LoVo (cell line): ENCODE measurements at regions not wholly inside any gene's neighbourhood (a gene's known extent, or its start where the extent isn't known, plus 50 kb on each side); places are given as distances from the start of the nearest gene placed in this dataset.
"Not testable (repeated sequence)": the region's sequence is repeated elsewhere in the genome, so short reads cannot be mapped to it uniquely, and the experiment has no call there.

Experiments used
- DNase-seq: peaks from one replicate; pipeline ENCODE4 v3.0.0-alpha.2; 2016; ENCODE audit warnings: low spot score

GRCh38 chr1:80533093-80533492 is 1267.6 kb upstream of the ADGRL2 start:
- no peak for DNase-seq

- DNase-seq: no peak
These were observed 1269.6 kb upstream of the ADGRL2 start for GRCh38 chr1:80531182-80531581.

GRCh38 chr1:80529546-80529945 is 1271.2 kb upstream of the ADGRL2 start:
- no peak for DNase-seq

- DNase-seq: no peak
These were observed 1276.9 kb upstream of the ADGRL2 start for GRCh38 chr1:80523861-80524260.

- DNase-seq: not testable (repeated sequence)
These were observed 1277.7 kb upstream of the ADGRL2 start for GRCh38 chr1:80523071-80523470.

- DNase-seq: no peak
These were observed 1279.8 kb upstream of the ADGRL2 start for GRCh38 chr1:80520949-80521348.

- DNase-seq: no peak
These were observed 1283.7 kb upstream of the ADGRL2 start for GRCh38 chr1:80517062-80517461.

- no peak for DNase-seq
These were observed 1290.7 kb upstream of the ADGRL2 start for GRCh38 chr1:80509965-80510522.

GRCh38 chr1:80506216-80506615 is 1294.5 kb upstream of the ADGRL2 start:
- no peak for DNase-seq

GRCh38 chr1:80498673-80499072 is 1302.1 kb upstream of the ADGRL2 start:
- DNase-seq: no peak

- no peak for DNase-seq
These were observed 1304.9 kb upstream of the ADGRL2 start for GRCh38 chr1:80495806-80496205.

- no peak for DNase-seq
These were observed 1328.6 kb upstream of the ADGRL2 start for GRCh38 chr1:80472145-80472544.

GRCh38 chr1:80468356-80468755 is 1332.4 kb upstream of the ADGRL2 start:
- DNase-seq: no peak

GRCh38 chr1:80462006-80462405 is 1338.7 kb upstream of the ADGRL2 start:
- DNase-seq: no peak

GRCh38 chr1:80457409-80457808 is 1343.3 kb upstream of the ADGRL2 start:
- no peak for DNase-seq

GRCh38 chr1:80453775-80454174 is 1347.0 kb upstream of the ADGRL2 start:
- DNase-seq: no peak

GRCh38 chr1:80450711-80451110 is 1350.0 kb upstream of the ADGRL2 start:
- DNase-seq: no peak

GRCh38 chr1:80448081-80448480 is 1352.7 kb upstream of the ADGRL2 start:
- DNase-seq: no peak

GRCh38 chr1:80447526-80447925 is 1353.2 kb upstream of the ADGRL2 start:
- DNase-seq: no peak

GRCh38 chr1:80445033-80445432 is 1355.7 kb upstream of the ADGRL2 start:
- no peak for DNase-seq

GRCh38 chr1:80444171-80444570 is 1356.6 kb upstream of the ADGRL2 start:
- no peak for DNase-seq

- no peak for DNase-seq
These were observed 1359.1 kb upstream of the ADGRL2 start for GRCh38 chr1:80441664-80442063.

- DNase-seq: no peak
These were observed 1363.9 kb upstream of the ADGRL2 start for GRCh38 chr1:80436851-80437250.

GRCh38 chr1:80427881-80428280 is 1372.9 kb upstream of the ADGRL2 start:
- no peak for DNase-seq

GRCh38 chr1:80424249-80424648 is 1376.5 kb upstream of the ADGRL2 start:
- DNase-seq: no peak
